Psoas muscle (tissue), 7 donors: ENCODE measurements at regions not wholly inside any gene's neighbourhood (a gene's known extent, or its start where the extent isn't known, plus 50 kb on each side); places are given as distances from the start of the nearest gene placed in this dataset.

Experiments
- ATAC-seq, 4 donors: fragments of 200-7000 bp; cut with Tn5 transposase; one replicate each; pipeline ENCODE4 v1.9.1; 2020; ENCODE audit warnings: moderate library complexity in 3 of 4, mild to moderate bottlenecking in 2 of 4
- DNase-seq, 2 donors: peaks; one replicate each; pipeline ENCODE4 v3.0.0-alpha.2; 2020
- H3K27ac ChIP-seq: fragments of 200-600 bp; one replicate; pipeline ENCODE4 v1.8.0; 2022
- H3K27me3 ChIP-seq, 3 donors: fragments of 200-600 bp in 1 of 3; one replicate each; pipeline versions ENCODE4 v1.6.1 to v1.8.0; 2013 to 2022; ENCODE audit warnings: low read length in 2 of 3, mild to moderate bottlenecking in 2 of 3, moderate library complexity in 1 of 3; ENCODE audit not compliant: insufficient read depth in 3 of 3
- H3K36me3 ChIP-seq, 2 donors: fragments of 200-600 bp in 1 of 2; one replicate each; pipeline versions ENCODE4 v1.6.1 to v1.8.0; 2013 to 2022; ENCODE audit warnings: low read depth in 1 of 2, mild to moderate bottlenecking in 1 of 2, moderate library complexity in 1 of 2; ENCODE audit not compliant: insufficient read depth in 1 of 2
- H3K4me1 ChIP-seq: fragments of 200-600 bp; one replicate; pipeline ENCODE4 v1.8.0; 2022
- H3K4me3 ChIP-seq: fragments of 200-600 bp; one replicate; pipeline ENCODE4 v1.8.0; 2022; ENCODE audit warnings: mild to moderate bottlenecking
- H3K9me3 ChIP-seq: fragments of 200-600 bp; one replicate; pipeline ENCODE4 v1.8.0; 2022
- CTCF ChIP-seq: fragments of 200-600 bp; IDR thresholded peaks from one replicate; pipeline ENCODE4 v1.8.0; 2022; ENCODE audit warnings: antibody characterized with exemption
- WGBS, 3 donors: extraction: QIAGEN DNeasy Blood & Tissue Kit; methylation state at CpG; one replicate each; pipeline versions ENCODE4 v1.1.6 to v1.1.7; 2013; 5-methylcytosine and 5-hydroxymethylcytosine counted together
- intact Hi-C, 2 donors: fragments of 100-400 bp; cut with DNase I; formaldehyde crosslinking; loops; one replicate each; pipeline versions ENCODE4 v1.11.0 to v1.14.2; 2022
- donor health status: healthy with polysubstance abuse.
- donor health status: DM: no; HTN: no; CAD: no; lungs with moderate emphysema.
- donor health status: Bipolar disorder and iron deficiency.
- donor health status: healthy.
- donor health status: DM: yes; HTN: yes; CAD: no.
- donor health status: DM: no; HTN: no; CAD: no.
- donor health status: DM: yes; HTN: yes; CAD: no.

GRCh38 chr6:119562168-119562567, 212.6 kb upstream of the MAN1A1 start:
- H3K36me3 ChIP-seq = no peaks in the 10 kb centered on the region
- DNase-seq (no peak), ATAC-seq (no peak)
- no peaks in the 10 kb centered on the region for H3K27me3 ChIP-seq
- no peaks in the 10 kb centered on the region for H3K4me1 ChIP-seq
- intact Hi-C loops = no loop called here
- no peak overlapping the region for H3K27ac ChIP-seq
- no peak overlapping the region for H3K4me3 ChIP-seq
- no peaks in the 10 kb centered on the region for H3K9me3 ChIP-seq
- TF ChIP-seq CTCF = no peak

- no peak for DNase-seq
- intact Hi-C loops = no loop called here
- no peaks in the 10 kb centered on the region for H3K27me3 ChIP-seq
- no peak for ATAC-seq
- H3K4me1 ChIP-seq = no peaks in the 10 kb centered on the region
- no peak overlapping the region for H3K4me3 ChIP-seq
- no peaks in the 10 kb centered on the region for H3K36me3 ChIP-seq
- no peak for TF ChIP-seq CTCF
- no peak overlapping the region for H3K27ac ChIP-seq
- H3K9me3 ChIP-seq = no peaks in the 10 kb centered on the region
Observed at GRCh38 chr6:119559586-119559985, 210.0 kb upstream of the MAN1A1 start.

- TF ChIP-seq CTCF = no peak
- 79 to 87% (median 86%) methylated on average over 5 of the region's 5 CpGs for WGBS, 3 donors
Observed at GRCh38 chr6:119557239-119557638, 207.7 kb upstream of the MAN1A1 start.

GRCh38 chr6:119552021-119552420, 202.5 kb upstream of the MAN1A1 start:
- no peaks in the 10 kb centered on the region for H3K9me3 ChIP-seq
- intact Hi-C loops = no loop called here
- H3K4me1 ChIP-seq = no peaks in the 10 kb centered on the region
- no peak overlapping the region for H3K27ac ChIP-seq
- no peak for DNase-seq
- no peaks in the 10 kb centered on the region for H3K36me3 ChIP-seq
- no peak for TF ChIP-seq CTCF
- H3K27me3 ChIP-seq = no peaks in the 10 kb centered on the region
- 91 to 100% (median 97%) methylated on average over 1 of the region's 1 CpG for WGBS, 3 donors
- no peak overlapping the region for H3K4me3 ChIP-seq
- ATAC-seq = no peak

More at GRCh38 chr6:119557239-119557638, 207.7 kb upstream of the MAN1A1 start:
- Histone ChIP-seq H3K4me3 (no peak overlapping the region), H3K27me3 (no peaks in the 10 kb centered on the region), H3K4me1 (no peaks in the 10 kb centered on the region), H3K9me3 (no peaks in the 10 kb centered on the region), H3K36me3 (no peaks in the 10 kb centered on the region), H3K27ac (no peak overlapping the region)
- ATAC-seq (no peak), DNase-seq (no peak)
- intact Hi-C loops = no loop called here

- H3K27me3 ChIP-seq = no peaks in the 10 kb centered on the region
- H3K36me3 ChIP-seq = no peaks in the 10 kb centered on the region
- DNase-seq (no peak), ATAC-seq (no peak)
- no peak overlapping the region for H3K4me3 ChIP-seq
- 56 to 64% (median 62%) methylated on average over 3 of the region's 3 CpGs for WGBS, 3 donors
- no peaks in the 10 kb centered on the region for H3K4me1 ChIP-seq
- TF ChIP-seq CTCF = no peak
- H3K27ac ChIP-seq = no peak overlapping the region
- no peaks in the 10 kb centered on the region for H3K9me3 ChIP-seq
- intact Hi-C loops = no loop called here
Observed at GRCh38 chr6:119547024-119547423, 197.5 kb upstream of the MAN1A1 start.
